Brain microvascular endothelial cell (primary cell): ENCODE measurements at regions not wholly inside any gene's neighbourhood (a gene's known extent, or its start where the extent isn't known, plus 50 kb on each side); places are given as distances from the start of the nearest gene placed in this dataset.
"Not testable (repeated sequence)": the region's sequence is repeated elsewhere in the genome, so short reads cannot be mapped to it uniquely, and the experiment has no call there.

ENCODE experiments used
- DNase-seq: peaks from one replicate; pipeline ENCODE4 v3.0.0-alpha.2; 2020
- H3K27ac ChIP-seq: fragments of 250-450 bp; sonication (Bioruptor Pico); 2 replicates; pipeline ENCODE4 v1.5.1; 2020; ENCODE audit warnings: mild to moderate bottlenecking, moderate library complexity
- H3K27me3 ChIP-seq: fragments of 250-450 bp; sonication (Bioruptor Pico); replicated peaks from 2 replicates; pipeline ENCODE4 v1.5.1; 2020; ENCODE audit warnings: mild to moderate bottlenecking
- H3K36me3 ChIP-seq: fragments of 250-450 bp; sonication (Bioruptor Pico); replicated peaks from 2 replicates; pipeline ENCODE4 v1.5.1; 2020; ENCODE audit warnings: mild to moderate bottlenecking
- H3K4me3 ChIP-seq: 2 replicates; pipeline ENCODE4 v1.5.1; 2011; ENCODE audit warnings: low read depth, mild to moderate bottlenecking, control low read depth, low read length, moderate library complexity
- CTCF ChIP-seq: IDR thresholded peaks from 2 replicates; pipeline ENCODE4 v1.5.1; 2011; ENCODE audit warnings: low read depth, mild to moderate bottlenecking, moderate library complexity, low read length, control low read depth, inconsistent platforms; ENCODE audit errors: missing control alignments
- in situ Hi-C: cut with HindIII; loops from 2 replicates; pipeline ENCODE4 v1.10.0; 2017; ENCODE audit warnings: low sequenced_read_pairs, low pct_ligation_motif_present

GRCh38 chr1:83058327-83058726 is 940.6 kb downstream of the TTLL7 start:
- DNase-seq, result no peak
- Histone ChIP-seq H3K4me3 (no peak overlapping the region), H3K27ac (no peak overlapping the region), H3K36me3 (no peaks in the 10 kb centered on the region), H3K27me3 (no peaks in the 10 kb centered on the region)
- in situ Hi-C loops, result no loop called here
- no peak for TF ChIP-seq CTCF

GRCh38 chr1:83055391-83056170 is 943.4 kb downstream of the TTLL7 start:
- DNase-seq, result no peak
- in situ Hi-C loops, result no loop called here
- Histone ChIP-seq H3K4me3 (no peak overlapping the region), H3K27me3 (no peaks in the 10 kb centered on the region), H3K36me3 (no peaks in the 10 kb centered on the region), H3K27ac (no peak overlapping the region)
- TF ChIP-seq CTCF, result no peak

- no peak overlapping the region for H3K27ac ChIP-seq
- TF ChIP-seq CTCF, result no peak
- in situ Hi-C loops, result no loop called here
- H3K36me3 ChIP-seq, result no peaks in the 10 kb centered on the region
- no peaks in the 10 kb centered on the region for H3K27me3 ChIP-seq
- DNase-seq, result no peak
- no peak overlapping the region for H3K4me3 ChIP-seq
These were observed 945.5 kb downstream of the TTLL7 start for GRCh38 chr1:83053446-83053845.

GRCh38 chr1:83052865-83053264 is 946.1 kb downstream of the TTLL7 start:
- no peak for DNase-seq
- no peaks in the 10 kb centered on the region for H3K36me3 ChIP-seq
- in situ Hi-C loops, result no loop called here
- H3K27ac ChIP-seq, result no peak overlapping the region
- no peak overlapping the region for H3K4me3 ChIP-seq
- no peak for TF ChIP-seq CTCF
- no peaks in the 10 kb centered on the region for H3K27me3 ChIP-seq

GRCh38 chr1:83051053-83051452 is 947.9 kb downstream of the TTLL7 start:
- H3K36me3 ChIP-seq, H3K4me3 ChIP-seq, H3K27me3 ChIP-seq, DNase-seq, in situ Hi-C loops, H3K27ac ChIP-seq: not testable (repeated sequence)

- no peaks in the 10 kb centered on the region for H3K27me3 ChIP-seq
- H3K4me3 ChIP-seq, result no peak overlapping the region
- no peak for TF ChIP-seq CTCF
- no peak for DNase-seq
- no peak overlapping the region for H3K27ac ChIP-seq
- no peaks in the 10 kb centered on the region for H3K36me3 ChIP-seq
- in situ Hi-C loops, result no loop called here
These were observed 955.7 kb downstream of the TTLL7 start for GRCh38 chr1:83043244-83043643.

- H3K27ac ChIP-seq, H3K36me3 ChIP-seq, in situ Hi-C loops, H3K4me3 ChIP-seq, DNase-seq, H3K27me3 ChIP-seq: not testable (repeated sequence)
These were observed 959.8 kb downstream of the TTLL7 start for GRCh38 chr1:83039091-83039490.
